Body of pancreas (tissue), 4 donors: ENCODE measurements at regions not wholly inside any gene's neighbourhood (a gene's known extent, or its start where the extent isn't known, plus 50 kb on each side); places are given as distances from the start of the nearest gene placed in this dataset.

ENCODE experiments used
- POLR2A ChIP-seq, 3 donors: fragments of 450-650 bp; IDR thresholded peaks; one replicate each; pipeline ENCODE4 v1.6.1; 2016; ENCODE audit warnings: antibody characterized with exemption in 3 of 3, mild to moderate bottlenecking in 2 of 3
- TF ChIP-seq, protein P1 (sequence below), 7 experiments: fragments of 450-650 bp in 4 of 7; fragments of 200-600 bp in 3 of 7; sonication (generic) in 3 of 7; IDR thresholded peaks; one replicate each; pipeline ENCODE4 v1.5.1; 2016 to 2019; ENCODE audit warnings: antibody characterized with exemption in 7 of 7

DNA sequence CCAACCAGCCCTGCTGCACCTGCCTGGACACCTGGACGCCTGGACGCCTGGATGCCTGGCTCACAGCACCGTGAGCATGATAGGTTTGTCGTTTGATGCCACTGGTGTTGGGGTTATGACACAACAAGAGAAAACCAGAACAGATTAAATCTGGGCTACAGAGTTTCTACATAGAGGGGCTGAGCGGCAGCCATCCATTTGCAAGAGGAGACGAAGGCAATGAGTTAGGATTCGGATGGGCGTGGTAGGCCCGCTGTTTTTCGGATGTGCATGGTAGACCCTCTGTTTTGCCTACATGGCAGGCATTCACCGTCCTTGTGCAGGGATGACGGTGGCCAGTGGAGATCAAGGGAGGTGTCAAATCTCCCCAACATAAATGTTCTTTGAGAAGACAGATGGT is 121.5 kb upstream of the RNF32 start:
- TF ChIP-seq, protein P1, sequence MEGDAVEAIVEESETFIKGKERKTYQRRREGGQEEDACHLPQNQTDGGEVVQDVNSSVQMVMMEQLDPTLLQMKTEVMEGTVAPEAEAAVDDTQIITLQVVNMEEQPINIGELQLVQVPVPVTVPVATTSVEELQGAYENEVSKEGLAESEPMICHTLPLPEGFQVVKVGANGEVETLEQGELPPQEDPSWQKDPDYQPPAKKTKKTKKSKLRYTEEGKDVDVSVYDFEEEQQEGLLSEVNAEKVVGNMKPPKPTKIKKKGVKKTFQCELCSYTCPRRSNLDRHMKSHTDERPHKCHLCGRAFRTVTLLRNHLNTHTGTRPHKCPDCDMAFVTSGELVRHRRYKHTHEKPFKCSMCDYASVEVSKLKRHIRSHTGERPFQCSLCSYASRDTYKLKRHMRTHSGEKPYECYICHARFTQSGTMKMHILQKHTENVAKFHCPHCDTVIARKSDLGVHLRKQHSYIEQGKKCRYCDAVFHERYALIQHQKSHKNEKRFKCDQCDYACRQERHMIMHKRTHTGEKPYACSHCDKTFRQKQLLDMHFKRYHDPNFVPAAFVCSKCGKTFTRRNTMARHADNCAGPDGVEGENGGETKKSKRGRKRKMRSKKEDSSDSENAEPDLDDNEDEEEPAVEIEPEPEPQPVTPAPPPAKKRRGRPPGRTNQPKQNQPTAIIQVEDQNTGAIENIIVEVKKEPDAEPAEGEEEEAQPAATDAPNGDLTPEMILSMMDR (IDR thresholded peaks at IDR 0.05) = no peak
- TF ChIP-seq POLR2A (IDR thresholded peaks at IDR 0.05) = no peak
